Non-pigmented ciliary epithelial cell (primary cell): ENCODE measurements at regions not wholly inside any gene's neighbourhood (a gene's known extent, or its start where the extent isn't known, plus 50 kb on each side); places are given as distances from the start of the nearest gene placed in this dataset.
"Not testable (repeated sequence)": the region's sequence is repeated elsewhere in the genome, so short reads cannot be mapped to it uniquely, and the experiment has no call there.

Experiments
- DNase-seq: peaks from one replicate; pipeline ENCODE4 v3.0.0-alpha.2; 2010; ENCODE audit warnings: low read depth

DNA sequence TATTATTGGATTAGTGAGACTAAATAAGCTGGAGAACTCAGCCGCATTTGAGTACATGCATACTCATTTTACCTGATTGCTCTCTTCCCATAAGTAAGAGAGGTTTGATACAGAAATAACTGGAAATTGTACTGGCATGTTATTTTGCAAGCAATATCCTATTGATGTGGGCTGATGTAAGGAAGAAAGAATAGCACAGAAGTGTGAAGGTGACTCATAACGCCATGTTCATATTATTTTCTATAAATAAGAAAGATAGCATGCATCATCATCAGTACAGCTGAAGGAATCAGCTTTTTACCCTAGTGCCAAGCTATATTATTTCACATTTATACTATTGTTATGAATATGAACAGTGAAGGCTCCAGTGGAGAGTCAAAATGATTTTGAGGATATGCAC, 138.3 kb upstream of the FAM47A start:
- DNase-seq, result no peak

DNA sequence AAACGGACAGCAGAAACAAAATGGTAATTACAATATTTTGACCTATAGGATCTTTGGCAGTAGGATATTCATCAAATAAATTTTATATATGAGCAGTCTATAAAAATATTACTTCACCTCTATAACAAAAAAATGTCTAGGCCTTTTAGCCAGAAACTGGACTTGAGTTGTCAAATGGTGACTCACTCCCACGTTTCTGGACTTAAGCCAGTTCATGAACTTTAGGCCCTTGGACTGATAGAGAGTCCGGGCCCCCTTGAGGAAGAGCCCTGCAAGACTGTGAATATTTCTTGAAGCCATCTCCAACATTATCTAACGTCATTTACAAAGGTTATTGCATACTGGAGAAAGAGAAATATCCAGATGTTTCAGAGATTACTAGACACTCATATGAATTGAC, 106.8 kb upstream of the FAM47A start:
- DNase-seq, result no peak

DNA sequence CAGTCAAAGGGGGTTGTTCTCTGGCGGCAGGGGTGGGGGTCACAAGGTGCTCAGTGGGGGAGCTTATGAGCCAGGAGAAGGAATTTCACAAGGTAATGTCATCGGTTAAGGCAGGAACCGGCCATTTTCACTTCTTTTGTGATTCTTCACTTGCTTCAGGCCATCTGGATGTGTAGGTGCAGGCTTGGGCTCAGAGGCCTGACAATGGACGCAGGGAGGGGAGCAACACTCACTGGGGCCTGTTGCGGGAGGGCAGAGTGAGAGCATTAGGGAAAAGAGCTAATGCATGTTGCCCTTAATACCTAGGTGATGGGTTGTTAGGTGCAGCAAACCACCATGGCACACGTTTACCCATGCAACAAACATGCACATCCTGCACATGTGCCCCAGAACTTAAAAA, 98.0 kb upstream of the FAM47A start:
- DNase-seq, result not testable (repeated sequence)

DNA sequence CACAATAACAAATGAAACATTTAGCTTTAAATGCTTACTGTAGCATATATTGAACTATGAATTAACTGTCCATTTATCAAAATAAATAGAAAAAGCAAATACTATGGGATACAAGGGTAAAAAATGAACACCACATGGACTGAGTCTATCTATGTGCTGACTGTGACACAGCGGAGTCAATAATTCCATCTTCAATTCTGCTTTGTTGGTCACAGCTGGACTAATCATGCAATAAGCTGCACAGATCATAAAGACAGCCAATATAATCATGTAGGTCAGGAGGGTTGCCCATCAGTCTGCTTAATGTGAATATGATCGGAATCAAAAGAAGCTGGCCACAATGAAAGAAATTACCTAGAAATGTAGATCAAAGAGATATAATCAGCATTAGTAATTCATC, 95.7 kb upstream of the FAM47A start:
- DNase-seq, result no peak

DNA sequence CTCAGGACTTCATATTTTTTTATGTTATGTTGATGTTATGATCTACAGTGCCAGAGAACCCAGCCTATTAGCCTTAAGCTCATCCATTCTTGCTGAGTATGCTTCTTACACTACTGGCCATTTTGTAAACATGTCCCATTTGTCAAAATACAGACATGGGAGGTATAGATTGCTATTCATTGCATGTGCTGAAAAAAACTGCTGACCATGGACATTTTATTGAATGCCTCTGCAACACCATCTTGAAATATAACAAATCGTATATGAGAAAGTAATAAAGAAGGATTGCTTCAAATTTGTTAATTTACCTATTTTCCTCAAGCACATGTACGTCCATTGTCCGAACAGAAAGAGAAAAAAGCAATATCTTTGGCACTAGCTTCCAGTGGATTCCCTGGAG, 91.5 kb upstream of the FAM47A start:
- DNase-seq, result no peak

DNA sequence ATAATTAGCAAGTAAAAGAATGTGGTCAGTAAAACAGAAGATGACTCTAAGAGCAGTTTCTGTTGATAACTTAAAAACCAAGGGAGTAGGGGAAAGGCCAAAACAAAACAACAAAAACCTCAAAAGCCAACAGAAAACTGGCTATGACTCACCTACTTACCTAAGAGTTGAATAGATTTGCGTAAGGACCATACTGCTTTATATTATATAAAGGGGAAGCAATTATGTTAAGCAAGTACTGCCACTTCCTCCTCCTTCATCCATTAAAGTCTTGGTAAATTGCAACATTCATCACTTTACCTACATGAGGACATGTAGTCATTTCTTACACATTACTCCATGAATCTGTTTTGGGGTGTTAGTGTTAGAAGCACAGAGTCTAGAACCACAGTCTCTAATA, 85.9 kb upstream of the FAM47A start:
- DNase-seq, result no peak

DNA sequence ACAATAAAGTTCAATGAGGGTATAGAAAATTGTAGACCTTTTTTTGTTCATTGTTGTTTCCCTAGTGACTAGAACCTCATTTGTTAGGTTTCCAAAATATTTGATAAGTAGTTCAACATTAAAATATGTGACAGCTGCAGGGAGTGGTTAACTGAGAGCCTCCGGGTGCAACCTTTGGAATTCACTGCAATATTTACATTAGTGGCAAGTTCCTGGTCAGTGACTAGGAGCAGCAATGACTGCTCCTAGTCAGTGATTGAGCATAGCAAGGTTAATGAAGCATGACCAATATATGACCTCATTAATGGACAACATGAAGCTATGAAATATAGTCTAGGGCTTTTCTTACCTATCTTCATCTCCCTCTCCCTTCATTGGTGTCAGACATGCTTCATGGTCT, 65.8 kb upstream of the FAM47A start:
- no peak for DNase-seq
